ENCODE measurements at regions not wholly inside any gene's neighbourhood (a gene's known extent, or its start where the extent isn't known, plus 50 kb on each side); places are given as distances from the start of the nearest gene placed in this dataset.

DNA sequence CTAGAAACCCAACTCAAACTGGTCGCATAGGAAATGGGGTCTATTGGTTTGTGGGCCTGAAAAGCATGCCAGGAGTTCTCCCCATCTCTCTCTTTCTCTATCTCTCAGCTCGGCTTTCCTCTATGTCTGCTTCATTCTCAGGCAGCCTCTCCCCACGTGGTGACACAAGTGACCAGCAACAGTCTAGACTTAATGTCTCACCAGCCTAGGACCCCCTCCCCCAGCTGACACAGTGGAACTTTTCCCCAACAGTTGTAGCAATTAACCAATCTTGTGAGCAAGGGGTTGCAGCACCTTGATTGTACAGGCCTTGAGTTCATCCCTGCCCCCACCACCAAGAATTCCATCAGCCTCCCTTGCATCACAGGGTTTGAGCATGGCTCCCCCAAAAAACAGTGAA is 159.8 kb upstream of the KIT start:
- Histone ChIP-seq H3K27ac (ENCODE audit: low read depth, low read length) (no peak overlapping the region), H2BK20ac (ENCODE audit: low read length) (no peak overlapping the region), H3K27me3 (replicated peaks in 1 of 4; ENCODE audit: control insufficient read depth in 3 of 4, extremely low read depth in 1 of 4, insufficient read depth in 3 of 4, low read length in 3 of 4) (no peaks in the 10 kb centered on the region; a peak in 1 of 7 replicates), H3K4me2 (ENCODE audit: insufficient read depth in 1 of 2, low read depth in 2 of 2, low read length in 2 of 2) (no peak overlapping the region), H4K91ac (replicated peaks; ENCODE audit: insufficient read length, low read length) (no peak overlapping the region), H3K4ac (replicated peaks; ENCODE audit: insufficient read length, low read depth, low read length) (no peak overlapping the region), H2AK5ac (ENCODE audit: low read depth, low read length) (no peak overlapping the region), H2BK15ac (ENCODE audit: low read length) (no peak overlapping the region), H3K18ac (ENCODE audit: extremely low read depth, low read length) (no peak overlapping the region), H2BK12ac (ENCODE audit: low read depth, low read length) (no peak overlapping the region), H3K9me3 (ENCODE audit: insufficient read depth in 2 of 2, low read depth in 1 of 2, low read length in 1 of 2) (no peaks in the 10 kb centered on the region), H4K20me1 (replicated peaks in 1 of 2; ENCODE audit: control insufficient read depth in 1 of 2, insufficient read depth in 2 of 2, low read length in 2 of 2) (no peaks in the 10 kb centered on the region), H3K23ac (ENCODE audit: insufficient read length) (no peak overlapping the region), H2BK120ac (replicated peaks; ENCODE audit: low read depth, low read length) (no peak overlapping the region), H3K23me2 (ENCODE audit: low read depth, low read length) (no peaks in the 10 kb centered on the region), H4K8ac (ENCODE audit: extremely low read depth, insufficient read depth, low read length) (no peak overlapping the region), H2BK5ac (ENCODE audit: low read depth, low read length) (no peak overlapping the region), H3K4me3 (ENCODE audit: extremely low read depth in 1 of 4, insufficient read depth in 2 of 4, low read depth in 3 of 4, low read length in 4 of 4) (no peak overlapping the region), H4K5ac (ENCODE audit: insufficient read length, low read depth, low read length) (no peak overlapping the region), H3K14ac (ENCODE audit: insufficient read length) (no peak overlapping the region), H2AFZ (ENCODE audit: low read length) (no peak overlapping the region), H3K9ac (replicated peaks in 1 of 4; ENCODE audit: extremely low read depth in 1 of 4, low read depth in 3 of 4, low read length in 3 of 4) (no peak overlapping the region), H3K36me3 (ENCODE audit: control insufficient read depth in 2 of 4, insufficient read depth in 4 of 4, low read length in 3 of 4) (no peaks in the 10 kb centered on the region), H3K4me1 (replicated peaks in 1 of 4; ENCODE audit: control insufficient read depth in 3 of 4, insufficient read depth in 4 of 4, low read length in 3 of 4) (peaks cover 0 to 3% (median 0%) of the 10 kb centered on the region in 4 experiments; a peak in 1 of 7 replicates), H3K79me2 (ENCODE audit: control insufficient read depth in 1 of 2, insufficient read depth in 2 of 2, low read length in 2 of 2) (no peaks in the 10 kb centered on the region), H3K79me1 (ENCODE audit: low read depth, low read length) (no peaks in the 10 kb centered on the region), H3K56ac (replicated peaks; ENCODE audit: insufficient read length, low read depth, low read length) (no peak overlapping the region)
- 60% methylated on average over 3 of the region's 3 CpGs; no CpG with 5 or more reads in 1 of the 2 experiments for WGBS, 2 experiments (ENCODE audit: extremely low coverage in 1 of 2, insufficient coverage in 1 of 2, insufficient read length in 1 of 2, insufficient replicate concordance in 2 of 2, low coverage in 1 of 2, low lambda C conversion rate in 2 of 2, missing lambda C conversion rate in 1 of 2)
- DNase-seq (ENCODE audit: low read depth in 1 of 2, low spot score in 2 of 2) (no peak), FAIRE-seq (no peak)
- TF ChIP-seq SP1 (IDR thresholded peaks at IDR 0.05; ENCODE audit: low read depth, low read length) (no peak), BACH1 (IDR thresholded peaks at IDR 0.05; ENCODE audit: low read length) (no peak)
- POLR2A ChIA-PET (ENCODE audit: partially characterized antibody) = no interaction called here
- CTCF ChIA-PET (ENCODE audit: partially characterized antibody) = interaction anchor here (0.7 kb wide), 1 partner anchor 75 kb away, joined by 3 read pairs; no protein-coding TSS in a partner anchor
